Amniotic epithelial cell (primary cell): ENCODE measurements at regions not wholly inside any gene's neighbourhood (a gene's known extent, or its start where the extent isn't known, plus 50 kb on each side); places are given as distances from the start of the nearest gene placed in this dataset.

Experiments
- DNase-seq: peaks from one replicate; pipeline ENCODE4 v3.0.0-alpha.2; 2010; ENCODE audit warnings: low read depth

- DNase-seq, result peak; percentile 58
These were observed 131.4 kb upstream of the CCDC68 start for GRCh38 chr18:55090564-55091188.

GRCh38 chr18:55089610-55090009 is 130.3 kb upstream of the CCDC68 start:
- peak; percentile 25 for DNase-seq

- DNase-seq, result no peak
These were observed 129.3 kb upstream of the CCDC68 start for GRCh38 chr18:55088561-55088960.

- no peak for DNase-seq
These were observed 128.7 kb upstream of the CCDC68 start for GRCh38 chr18:55088000-55088401.

- DNase-seq, result no peak
These were observed 127.6 kb upstream of the CCDC68 start for GRCh38 chr18:55086906-55087305.

GRCh38 chr18:55085557-55086285 is 126.5 kb upstream of the CCDC68 start:
- DNase-seq, result no peak

- DNase-seq, result no peak
These were observed 125.3 kb upstream of the CCDC68 start for GRCh38 chr18:55084550-55084949.

- peak; percentile 45 for DNase-seq
These were observed 124.2 kb upstream of the CCDC68 start for GRCh38 chr18:55083461-55083860.

- no peak for DNase-seq
These were observed 120.5 kb upstream of the CCDC68 start for GRCh38 chr18:55079481-55080355.

GRCh38 chr18:55079067-55079466 is 119.8 kb upstream of the CCDC68 start:
- no peak for DNase-seq

GRCh38 chr18:55078303-55078932 is 119.2 kb upstream of the CCDC68 start:
- no peak for DNase-seq

GRCh38 chr18:55076643-55077218 is 117.5 kb upstream of the CCDC68 start:
- DNase-seq, result no peak

GRCh38 chr18:55073834-55074233 is 114.6 kb upstream of the CCDC68 start:
- no peak for DNase-seq

GRCh38 chr18:55073116-55073515 is 113.9 kb upstream of the CCDC68 start:
- no peak for DNase-seq

GRCh38 chr18:55072698-55073097 is 113.4 kb upstream of the CCDC68 start:
- DNase-seq, result no peak

GRCh38 chr18:55072181-55072580 is 112.9 kb upstream of the CCDC68 start:
- DNase-seq, result no peak

- DNase-seq, result no peak
These were observed 110.2 kb upstream of the CCDC68 start for GRCh38 chr18:55069497-55069896.

GRCh38 chr18:55064760-55065159 is 105.5 kb upstream of the CCDC68 start:
- DNase-seq, result no peak

- DNase-seq, result no peak
These were observed 104.8 kb upstream of the CCDC68 start for GRCh38 chr18:55064073-55064472.

GRCh38 chr18:55054021-55054990 is 95.0 kb upstream of the CCDC68 start:
- no peak for DNase-seq

GRCh38 chr18:55048892-55049291 is 89.6 kb upstream of the CCDC68 start:
- peak; percentile 13 for DNase-seq
